AG09319 (cell line): ENCODE measurements at regions not wholly inside any gene's neighbourhood (a gene's known extent, or its start where the extent isn't known, plus 50 kb on each side); places are given as distances from the start of the nearest gene placed in this dataset.
"Not testable (repeated sequence)": the region's sequence is repeated elsewhere in the genome, so short reads cannot be mapped to it uniquely, and the experiment has no call there.

Source experiments
- DNase-seq: peaks from one replicate; pipeline ENCODE4 v3.0.0-alpha.2; 2010; ENCODE audit warnings: low read depth; ENCODE audit errors: extremely low read depth
- CTCF ChIP-seq: IDR thresholded peaks from 2 replicates; pipeline ENCODE4 v1.5.1; 2011; ENCODE audit warnings: low read depth, mild to moderate bottlenecking, inconsistent platforms, low read length, moderate library complexity

GRCh38 chrX:41031256-41031967, 53.8 kb upstream of the USP9X start:
- no peak for TF ChIP-seq CTCF
- no peak for DNase-seq

DNA sequence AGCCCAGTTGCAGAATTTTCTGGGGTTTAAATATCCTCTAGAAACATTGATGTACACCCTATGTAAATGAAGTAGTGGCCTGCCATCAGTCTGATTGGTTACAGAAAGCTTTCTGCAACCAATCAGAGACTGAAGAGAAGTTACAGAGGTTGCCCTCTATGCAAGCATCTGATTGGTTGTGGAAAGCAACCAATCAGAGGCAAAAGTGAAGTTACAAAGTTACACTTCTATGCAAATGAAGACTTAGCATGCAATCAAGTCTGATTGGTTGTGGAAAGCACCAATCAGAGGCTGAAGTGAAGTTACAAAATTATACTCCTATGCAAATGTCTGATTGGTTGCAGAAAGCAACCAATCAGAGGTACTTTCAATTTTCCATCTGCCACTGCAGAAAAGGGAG, 51.9 kb upstream of the USP9X start:
- TF ChIP-seq CTCF = no peak
- no peak for DNase-seq

DNA sequence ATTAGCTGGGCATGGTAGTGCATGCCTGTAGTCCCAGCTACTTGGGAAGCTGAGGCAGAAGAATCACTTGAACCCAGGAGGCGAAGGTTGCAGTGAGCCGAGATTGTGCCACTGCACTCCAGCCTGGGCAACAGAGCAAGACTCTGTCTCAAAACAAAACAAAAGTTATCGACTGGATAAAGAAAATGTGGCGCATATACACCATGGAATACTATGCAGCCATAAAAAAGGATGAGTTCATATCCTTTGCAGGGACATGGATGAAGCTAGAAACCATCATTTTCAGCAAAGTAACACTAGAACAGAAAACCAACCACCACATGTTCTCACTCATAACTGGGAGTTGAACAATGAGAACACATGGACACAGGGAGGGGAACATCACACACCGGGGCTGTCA, 50.3 kb upstream of the USP9X start:
- DNase-seq = not testable (repeated sequence)
